ENCODE measurements at regions not wholly inside any gene's neighbourhood (a gene's known extent, or its start where the extent isn't known, plus 50 kb on each side); places are given as distances from the start of the nearest gene placed in this dataset.
"Not testable (repeated sequence)": the region's sequence is repeated elsewhere in the genome, so short reads cannot be mapped to it uniquely, and the experiment has no call there.

DNA sequence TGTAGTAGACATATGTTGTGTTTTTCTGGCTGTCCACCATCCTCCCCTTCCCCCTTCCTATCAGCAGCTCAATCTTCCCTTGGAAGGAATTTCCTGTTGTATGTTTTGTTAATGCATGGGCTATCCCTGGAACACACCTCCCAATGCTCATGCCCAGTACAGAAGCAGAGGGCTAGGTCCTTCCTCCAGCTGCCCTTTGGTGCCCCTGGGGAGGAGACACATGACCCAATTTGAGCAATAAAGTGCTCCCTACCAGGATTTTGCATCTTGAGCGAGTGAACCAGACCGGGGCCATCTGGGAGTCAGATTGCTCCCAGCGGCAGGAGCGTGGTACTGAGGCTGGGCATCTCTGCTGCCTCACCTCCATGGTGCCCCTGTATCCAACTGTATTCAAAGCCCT, 141.5 kb upstream of the MED13 start:
- in situ Hi-C loops (cut with MboI; ENCODE audit: low pct_unique_long_range_greater_than_20kb, low sequenced_read_pairs, unreplicated experiment), result no loop called here
- DNase-seq (ENCODE audit: low spot score), result no peak
- TF ChIP-seq, protein P1, sequence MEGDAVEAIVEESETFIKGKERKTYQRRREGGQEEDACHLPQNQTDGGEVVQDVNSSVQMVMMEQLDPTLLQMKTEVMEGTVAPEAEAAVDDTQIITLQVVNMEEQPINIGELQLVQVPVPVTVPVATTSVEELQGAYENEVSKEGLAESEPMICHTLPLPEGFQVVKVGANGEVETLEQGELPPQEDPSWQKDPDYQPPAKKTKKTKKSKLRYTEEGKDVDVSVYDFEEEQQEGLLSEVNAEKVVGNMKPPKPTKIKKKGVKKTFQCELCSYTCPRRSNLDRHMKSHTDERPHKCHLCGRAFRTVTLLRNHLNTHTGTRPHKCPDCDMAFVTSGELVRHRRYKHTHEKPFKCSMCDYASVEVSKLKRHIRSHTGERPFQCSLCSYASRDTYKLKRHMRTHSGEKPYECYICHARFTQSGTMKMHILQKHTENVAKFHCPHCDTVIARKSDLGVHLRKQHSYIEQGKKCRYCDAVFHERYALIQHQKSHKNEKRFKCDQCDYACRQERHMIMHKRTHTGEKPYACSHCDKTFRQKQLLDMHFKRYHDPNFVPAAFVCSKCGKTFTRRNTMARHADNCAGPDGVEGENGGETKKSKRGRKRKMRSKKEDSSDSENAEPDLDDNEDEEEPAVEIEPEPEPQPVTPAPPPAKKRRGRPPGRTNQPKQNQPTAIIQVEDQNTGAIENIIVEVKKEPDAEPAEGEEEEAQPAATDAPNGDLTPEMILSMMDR (IDR thresholded peaks at IDR 0.05; ENCODE audit: extremely low read depth, insufficient read depth, missing control alignments), result no peak

- in situ Hi-C loops (cut with MboI; ENCODE audit: low pct_unique_long_range_greater_than_20kb, low sequenced_read_pairs, unreplicated experiment), result not testable (repeated sequence)
Observed at GRCh38 chr17:62197156-62197555, 132.1 kb upstream of the MED13 start.

GRCh38 chr17:62196587-62196986, 131.5 kb upstream of the MED13 start:
- DNase-seq (ENCODE audit: low spot score); in situ Hi-C loops (cut with MboI; ENCODE audit: low pct_unique_long_range_greater_than_20kb, low sequenced_read_pairs, unreplicated experiment): not testable (repeated sequence)

More at GRCh38 chr17:62197156-62197555, 132.1 kb upstream of the MED13 start:
- not testable (repeated sequence) for DNase-seq (ENCODE audit: low spot score)

DNA sequence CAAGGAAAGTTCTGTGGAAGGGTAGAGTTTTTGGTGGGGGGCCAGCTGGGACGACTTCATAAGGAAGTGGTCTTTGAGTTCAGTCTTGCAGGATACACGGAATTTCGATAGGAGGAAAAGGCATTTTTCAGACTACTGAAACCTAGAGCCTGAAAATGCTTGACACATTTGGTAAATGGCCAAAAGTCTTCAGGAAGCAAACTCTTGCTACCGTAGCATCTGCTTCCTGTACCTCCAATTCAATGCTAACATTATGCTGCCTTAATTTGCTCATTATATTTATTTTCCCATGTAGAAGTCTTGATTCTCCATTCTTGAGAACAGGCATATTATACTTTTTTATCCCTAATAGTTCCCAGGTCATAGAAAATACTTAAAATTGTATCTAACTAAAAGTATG, 129.3 kb upstream of the MED13 start:
- in situ Hi-C loops (cut with MboI; ENCODE audit: low pct_unique_long_range_greater_than_20kb, low sequenced_read_pairs, unreplicated experiment), result no loop called here
- TF ChIP-seq, protein P1 (IDR thresholded peaks at IDR 0.05; ENCODE audit: extremely low read depth, insufficient read depth, missing control alignments), result no peak

DNA sequence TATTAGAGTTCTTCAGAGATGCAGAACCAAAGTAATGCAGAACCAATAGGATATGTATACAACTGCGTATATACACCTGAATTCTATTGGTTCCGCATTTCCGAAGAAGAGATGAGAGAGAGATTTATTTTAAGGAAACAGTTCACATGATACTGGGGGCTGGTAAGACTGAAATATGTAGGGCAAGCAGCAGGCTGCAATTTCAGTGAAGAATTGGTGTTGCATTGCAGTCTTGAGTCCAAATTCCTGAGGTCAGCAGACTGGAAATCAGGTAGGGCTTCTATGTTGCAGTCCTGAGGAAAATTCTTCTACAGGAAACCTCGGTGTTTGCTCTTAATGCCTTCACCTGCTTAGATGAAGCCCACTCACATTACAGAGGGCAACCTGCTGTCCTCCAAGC, 128.2 kb upstream of the MED13 start:
- in situ Hi-C loops (cut with MboI; ENCODE audit: low pct_unique_long_range_greater_than_20kb, low sequenced_read_pairs, unreplicated experiment), result no loop called here
- no peak for DNase-seq (ENCODE audit: low spot score)
- TF ChIP-seq, protein P1 (IDR thresholded peaks at IDR 0.05; ENCODE audit: extremely low read depth, insufficient read depth, missing control alignments), result no peak

More for the DNA sequence above, 129.3 kb upstream of the MED13 start:
- DNase-seq (ENCODE audit: low spot score), result no peak

GRCh38 chr17:62191390-62192361, 126.6 kb upstream of the MED13 start:
- TF ChIP-seq, protein P1 (IDR thresholded peaks at IDR 0.05; ENCODE audit: extremely low read depth, insufficient read depth, missing control alignments), result no peak
- in situ Hi-C loops (cut with MboI; ENCODE audit: low pct_unique_long_range_greater_than_20kb, low sequenced_read_pairs, unreplicated experiment), result no loop called here

DNA sequence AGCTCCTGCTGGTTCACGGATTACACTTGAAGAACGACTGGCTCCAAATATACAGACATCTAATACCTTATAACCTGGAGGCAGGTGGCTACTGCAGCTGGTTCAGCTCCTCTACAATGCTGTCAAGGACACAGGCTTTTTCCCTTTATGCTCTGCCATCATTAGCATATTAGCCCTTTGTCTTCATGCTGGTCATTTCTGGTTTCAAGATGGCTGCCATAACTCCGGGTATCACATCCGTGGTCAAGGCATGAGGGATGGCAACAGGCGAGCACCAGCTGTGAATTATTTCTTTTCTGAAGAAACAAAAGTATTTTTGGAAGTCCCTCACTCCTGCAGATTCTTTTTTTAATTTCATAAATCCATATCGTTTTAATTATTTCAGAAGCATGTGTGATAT, 124.3 kb upstream of the MED13 start:
- in situ Hi-C loops (cut with MboI; ENCODE audit: low pct_unique_long_range_greater_than_20kb, low sequenced_read_pairs, unreplicated experiment), result no loop called here
- TF ChIP-seq, protein P1 (IDR thresholded peaks at IDR 0.05; ENCODE audit: extremely low read depth, insufficient read depth, missing control alignments), result no peak
- DNase-seq (ENCODE audit: low spot score), result no peak

More at GRCh38 chr17:62191390-62192361, 126.6 kb upstream of the MED13 start:
- DNase-seq (ENCODE audit: low spot score), result no peak
